Caco-2 (cell line): ENCODE measurements at regions not wholly inside any gene's neighbourhood (a gene's known extent, or its start where the extent isn't known, plus 50 kb on each side); places are given as distances from the start of the nearest gene placed in this dataset.

Experiments used
- BruUV-seq: library from RNA; stranded (reverse); fragments of 400-500 nt; replicated peaks from 2 replicates; lab custom pipeline; 2021; lab: Mats Ljungman, UMichigan
- CTCF ChIA-PET: fragments of 300-600 bp; sonication (Branson Sonifier 250); formaldehyde crosslinking; loops from one replicate; lab custom pipeline; 2022; ENCODE audit warnings: antibody characterized with exemption; lab: Charles Lee
- POLR2A ChIA-PET: fragments of 300-600 bp; sonication (Branson Sonifier 250); formaldehyde crosslinking; loops from one replicate; lab custom pipeline; 2022; ENCODE audit warnings: antibody characterized with exemption; lab: Charles Lee
- DNase-seq, 2 experiments: peaks; one replicate each; pipeline versions ENCODE4 v3.0.0 to v3.0.0-alpha.2; 2020 to 2022
- H3K27me3 ChIP-seq: replicated peaks from 2 replicates; pipeline ENCODE4 v1.6.0; 2011; ENCODE audit warnings: low read length; ENCODE audit not compliant: control insufficient read depth, insufficient read depth
- H3K36me3 ChIP-seq: 2 replicates; pipeline ENCODE4 v1.5.1; 2011; ENCODE audit warnings: low read length; ENCODE audit not compliant: control insufficient read depth, insufficient read depth
- H3K4me1 ChIP-seq: fragments of 250-450 bp; sonication (Bioruptor Pico); 2 replicates; pipeline ENCODE4 v1.5.1; 2020; ENCODE audit warnings: mild to moderate bottlenecking
- H3K4me3 ChIP-seq: 2 replicates; pipeline ENCODE4 v1.5.1; 2011; ENCODE audit warnings: low read depth, mild to moderate bottlenecking, control low read depth, low read length
- H3K9me3 ChIP-seq: fragments of 250-450 bp; sonication (Bioruptor Pico); 2 replicates; pipeline ENCODE4 v1.5.1; 2020; ENCODE audit warnings: mild to moderate bottlenecking, moderate library complexity
- H3K27ac Mint-ChIP-seq: one replicate; pipeline ENCODE4 v1.8.0; 2022; ENCODE audit warnings: mixed read lengths; ENCODE audit not compliant: unreplicated experiment
- H3K27me3 Mint-ChIP-seq: one replicate; pipeline ENCODE4 v1.8.0; 2022; ENCODE audit warnings: mixed read lengths; ENCODE audit not compliant: insufficient read depth, unreplicated experiment
- H3K36me3 Mint-ChIP-seq: one replicate; pipeline ENCODE4 v1.8.0; 2022; ENCODE audit warnings: mild to moderate bottlenecking, mixed read lengths; ENCODE audit not compliant: insufficient read depth, unreplicated experiment
- H3K4me1 Mint-ChIP-seq: one replicate; pipeline ENCODE4 v1.8.0; 2022; ENCODE audit warnings: low read depth, mixed read lengths; ENCODE audit not compliant: unreplicated experiment
- H3K4me3 Mint-ChIP-seq: one replicate; pipeline ENCODE4 v1.8.0; 2022; ENCODE audit warnings: mild to moderate bottlenecking, moderate library complexity, mixed read lengths; ENCODE audit not compliant: unreplicated experiment
- H3K9me3 Mint-ChIP-seq: one replicate; pipeline ENCODE4 v1.8.0; 2022; ENCODE audit warnings: mixed read lengths; ENCODE audit not compliant: unreplicated experiment
- intact Hi-C: fragments of 100-400 bp; cut with micrococcal nuclease; formaldehyde crosslinking; loops from one replicate; pipeline ENCODE4 v1.10.0; 2022; ENCODE audit not compliant: unreplicated experiment
- TF ChIP-seq, protein P1 (sequence below), 2 experiments: fragments of 200-600 bp in 1 of 2; IDR thresholded peaks; 1 replicate in 1 of 2; 2 replicates in 1 of 2; pipeline versions ENCODE4 v1.5.1 to v1.8.0; 2011 to 2022; ENCODE audit warnings: antibody characterized with exemption in 1 of 2, control low read depth in 1 of 2, inconsistent platforms in 1 of 2, low read depth in 1 of 2, low read length in 1 of 2, mild to moderate bottlenecking in 1 of 2, moderate library complexity in 1 of 2; ENCODE audit not compliant: insufficient read depth in 1 of 2, severe bottlenecking in 1 of 2, unreplicated experiment in 1 of 2

DNA sequence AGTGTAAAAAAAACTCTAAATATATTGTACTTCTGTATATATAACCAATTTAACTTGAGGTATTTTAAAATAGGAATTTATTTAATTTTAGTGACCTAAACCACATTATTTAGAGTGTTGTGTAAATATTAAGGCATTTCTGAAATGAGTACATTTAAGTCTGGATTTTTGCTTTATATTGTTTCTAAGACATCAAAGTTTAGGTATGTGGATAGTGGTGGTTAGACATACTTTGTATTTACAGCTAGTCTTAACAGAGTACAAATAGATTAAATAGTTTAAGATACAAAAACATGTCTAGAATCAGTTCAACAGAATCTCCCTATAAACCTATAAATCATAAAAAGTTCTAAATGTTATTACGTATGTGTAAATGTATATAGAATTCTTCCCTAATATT is 588.5 kb downstream of the TRIML1 start:
- no peak overlapping the region for H3K27ac Mint-ChIP-seq
- no peaks in the 10 kb centered on the region for H3K36me3 Mint-ChIP-seq
- Histone ChIP-seq H3K9me3 (no peaks in the 10 kb centered on the region), H3K4me3 (no peak overlapping the region), H3K4me1 (peaks cover 3% of the 10 kb centered on the region; the same call in 1 of the 2 replicates), H3K27me3 (no peaks in the 10 kb centered on the region), H3K36me3 (no peaks in the 10 kb centered on the region)
- ChIA-PET POLR2A (no interaction called here), CTCF (no interaction called here)
- H3K4me3 Mint-ChIP-seq = no peak overlapping the region
- TF ChIP-seq, protein P1, sequence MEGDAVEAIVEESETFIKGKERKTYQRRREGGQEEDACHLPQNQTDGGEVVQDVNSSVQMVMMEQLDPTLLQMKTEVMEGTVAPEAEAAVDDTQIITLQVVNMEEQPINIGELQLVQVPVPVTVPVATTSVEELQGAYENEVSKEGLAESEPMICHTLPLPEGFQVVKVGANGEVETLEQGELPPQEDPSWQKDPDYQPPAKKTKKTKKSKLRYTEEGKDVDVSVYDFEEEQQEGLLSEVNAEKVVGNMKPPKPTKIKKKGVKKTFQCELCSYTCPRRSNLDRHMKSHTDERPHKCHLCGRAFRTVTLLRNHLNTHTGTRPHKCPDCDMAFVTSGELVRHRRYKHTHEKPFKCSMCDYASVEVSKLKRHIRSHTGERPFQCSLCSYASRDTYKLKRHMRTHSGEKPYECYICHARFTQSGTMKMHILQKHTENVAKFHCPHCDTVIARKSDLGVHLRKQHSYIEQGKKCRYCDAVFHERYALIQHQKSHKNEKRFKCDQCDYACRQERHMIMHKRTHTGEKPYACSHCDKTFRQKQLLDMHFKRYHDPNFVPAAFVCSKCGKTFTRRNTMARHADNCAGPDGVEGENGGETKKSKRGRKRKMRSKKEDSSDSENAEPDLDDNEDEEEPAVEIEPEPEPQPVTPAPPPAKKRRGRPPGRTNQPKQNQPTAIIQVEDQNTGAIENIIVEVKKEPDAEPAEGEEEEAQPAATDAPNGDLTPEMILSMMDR (IDR thresholded peaks at IDR 0.05; ENCODE audit: insufficient read depth in 1 of 2, low read depth in 1 of 2, low read length in 1 of 2, severe bottlenecking in 1 of 2, unreplicated experiment in 1 of 2) = no peak
- BruUV-seq = no TSS peak
- DNase-seq = no peak
- intact Hi-C loops = no loop called here
- H3K27me3 Mint-ChIP-seq = no peaks in the 10 kb centered on the region
- no peaks in the 10 kb centered on the region for H3K4me1 Mint-ChIP-seq
- peaks cover 18% of the 10 kb centered on the region for H3K9me3 Mint-ChIP-seq

DNA sequence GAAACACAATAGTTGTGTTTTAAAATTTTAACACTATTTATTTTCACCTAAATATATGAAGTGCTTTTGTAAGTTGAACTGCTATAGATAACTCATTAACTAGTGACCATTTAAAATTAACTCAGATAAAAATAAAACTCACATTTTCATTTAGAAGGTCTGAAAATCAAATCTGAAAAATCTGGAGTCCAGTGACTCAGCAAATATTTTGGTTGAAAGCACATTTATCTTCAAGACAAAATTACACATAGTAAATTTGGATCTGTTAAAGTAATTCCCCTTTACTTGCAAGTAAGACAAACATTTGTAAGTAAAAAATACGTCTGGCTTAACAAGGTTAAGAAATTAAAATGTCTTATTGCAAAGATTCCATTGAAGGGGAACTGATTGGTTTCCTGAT is 589.1 kb downstream of the TRIML1 start:
- Mint-ChIP-seq H3K36me3 (no peaks in the 10 kb centered on the region), H3K27me3 (no peaks in the 10 kb centered on the region), H3K27ac (no peak overlapping the region), H3K4me3 (no peak overlapping the region), H3K9me3 (peaks cover 17% of the 10 kb centered on the region), H3K4me1 (no peaks in the 10 kb centered on the region)
- Histone ChIP-seq H3K36me3 (no peaks in the 10 kb centered on the region), H3K27me3 (no peaks in the 10 kb centered on the region), H3K4me1 (peaks cover 3% of the 10 kb centered on the region; the same call in 1 of the 2 replicates), H3K9me3 (no peaks in the 10 kb centered on the region), H3K4me3 (no peak overlapping the region)
- intact Hi-C loops = no loop called here
- no TSS peak for BruUV-seq
- TF ChIP-seq, protein P1 (IDR thresholded peaks at IDR 0.05; ENCODE audit: insufficient read depth in 1 of 2, low read depth in 1 of 2, low read length in 1 of 2, severe bottlenecking in 1 of 2, unreplicated experiment in 1 of 2) = no peak
- no peak for DNase-seq
- POLR2A ChIA-PET = no interaction called here
- CTCF ChIA-PET = no interaction called here

DNA sequence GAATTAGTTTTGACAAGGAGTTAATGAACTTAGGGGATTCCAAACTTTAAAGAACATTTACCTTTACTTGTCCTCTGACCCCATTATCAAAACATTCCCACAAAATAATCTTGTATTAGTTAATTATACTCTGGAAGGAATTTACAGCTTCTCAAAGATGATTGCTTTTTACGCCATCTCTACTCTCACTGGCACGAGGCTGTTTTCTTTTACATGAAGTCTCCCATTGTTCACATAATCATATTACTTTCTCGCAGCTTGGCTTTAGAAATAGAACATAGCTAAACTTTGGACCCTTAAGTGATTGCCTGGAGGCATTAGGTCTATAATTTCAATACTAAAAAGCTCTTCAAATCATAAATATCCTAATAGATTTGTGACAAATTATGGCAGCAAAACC is 592.9 kb downstream of the TRIML1 start:
- H3K36me3 ChIP-seq = no peaks in the 10 kb centered on the region
- no peaks in the 10 kb centered on the region for H3K36me3 Mint-ChIP-seq
- CTCF ChIA-PET = no interaction called here
- no peaks in the 10 kb centered on the region for H3K9me3 ChIP-seq
- peaks cover 3% of the 10 kb centered on the region; the same call in 1 of the 2 replicates for H3K4me1 ChIP-seq
- no peak overlapping the region for H3K4me3 ChIP-seq
- TF ChIP-seq, protein P1 (IDR thresholded peaks at IDR 0.05; ENCODE audit: insufficient read depth in 1 of 2, low read depth in 1 of 2, low read length in 1 of 2, severe bottlenecking in 1 of 2, unreplicated experiment in 1 of 2) = no peak
- H3K27me3 ChIP-seq = no peaks in the 10 kb centered on the region
- no peak overlapping the region for H3K4me3 Mint-ChIP-seq
- no peak for DNase-seq
- no peak overlapping the region for H3K27ac Mint-ChIP-seq
- peaks cover 26% of the 10 kb centered on the region for H3K9me3 Mint-ChIP-seq
- no peaks in the 10 kb centered on the region for H3K27me3 Mint-ChIP-seq
- POLR2A ChIA-PET = no interaction called here
- BruUV-seq = no TSS peak
- intact Hi-C loops = no loop called here
- no peaks in the 10 kb centered on the region for H3K4me1 Mint-ChIP-seq
